ENCODE measurements at regions not wholly inside any gene's neighbourhood (a gene's known extent, or its start where the extent isn't known, plus 50 kb on each side); places are given as distances from the start of the nearest gene placed in this dataset.
"Not testable (repeated sequence)": the region's sequence is repeated elsewhere in the genome, so short reads cannot be mapped to it uniquely, and the experiment has no call there.

- Mint-ChIP-seq H3K4me1 (no peaks in the 10 kb centered on the region), H3K4me3 (no peak overlapping the region), H3K27ac (no peak overlapping the region), H3K9me3 (ENCODE audit: low read depth) (peaks cover 7% of the 10 kb centered on the region), H3K27me3 (no peaks in the 10 kb centered on the region), H3K36me3 (no peaks in the 10 kb centered on the region)
- CTCF ChIA-PET: no interaction called here
- no peak for DNase-seq
- ATAC-seq: no peak
These were observed 1426.6 kb downstream of the GRIK2 start for GRCh38 chr6:102820098-102820497.

- Mint-ChIP-seq H3K4me3 (no peak overlapping the region), H3K4me1 (no peaks in the 10 kb centered on the region), H3K36me3 (no peaks in the 10 kb centered on the region), H3K27me3 (no peaks in the 10 kb centered on the region), H3K27ac (no peak overlapping the region), H3K9me3 (ENCODE audit: low read depth) (peaks cover 10% of the 10 kb centered on the region)
- CTCF ChIA-PET: no interaction called here
- ATAC-seq: no peak
- no peak for DNase-seq
These were observed 1421.7 kb downstream of the GRIK2 start for GRCh38 chr6:102815207-102815606.

GRCh38 chr6:102813489-102814275 is 1420.2 kb downstream of the GRIK2 start:
- ATAC-seq (no peak), DNase-seq (no peak)
- Mint-ChIP-seq H3K9me3 (ENCODE audit: low read depth) (peaks cover 10% of the 10 kb centered on the region), H3K27me3 (no peaks in the 10 kb centered on the region), H3K36me3 (no peaks in the 10 kb centered on the region), H3K27ac (no peak overlapping the region), H3K4me3 (no peak overlapping the region), H3K4me1 (no peaks in the 10 kb centered on the region)
- CTCF ChIA-PET: no interaction called here

GRCh38 chr6:102812242-102812641 is 1418.7 kb downstream of the GRIK2 start:
- H3K27me3 Mint-ChIP-seq: no peaks in the 10 kb centered on the region
- ATAC-seq (no peak), DNase-seq (no peak)
- CTCF ChIA-PET: no interaction called here
- H3K9me3 Mint-ChIP-seq (ENCODE audit: low read depth): peaks cover 10% of the 10 kb centered on the region
- no peak overlapping the region for H3K27ac Mint-ChIP-seq
- H3K4me3 Mint-ChIP-seq: no peak overlapping the region
- H3K36me3 Mint-ChIP-seq: no peaks in the 10 kb centered on the region
- H3K4me1 Mint-ChIP-seq: no peaks in the 10 kb centered on the region

- H3K4me3 Mint-ChIP-seq; H3K27ac Mint-ChIP-seq; H3K27me3 Mint-ChIP-seq; ATAC-seq; CTCF ChIA-PET; H3K9me3 Mint-ChIP-seq (ENCODE audit: low read depth); H3K36me3 Mint-ChIP-seq; DNase-seq; H3K4me1 Mint-ChIP-seq: not testable (repeated sequence)
These were observed 1415.5 kb downstream of the GRIK2 start for GRCh38 chr6:102808944-102809505.

- ATAC-seq (no peak), DNase-seq (no peak)
- no peaks in the 10 kb centered on the region for H3K27me3 Mint-ChIP-seq
- no peaks in the 10 kb centered on the region for H3K9me3 Mint-ChIP-seq (ENCODE audit: low read depth)
- no peak overlapping the region for H3K27ac Mint-ChIP-seq
- no peaks in the 10 kb centered on the region for H3K36me3 Mint-ChIP-seq
- no peaks in the 10 kb centered on the region for H3K4me1 Mint-ChIP-seq
- CTCF ChIA-PET: no interaction called here
- H3K4me3 Mint-ChIP-seq: no peak overlapping the region
These were observed 1405.5 kb downstream of the GRIK2 start for GRCh38 chr6:102799051-102799450.

GRCh38 chr6:102798636-102799035 is 1405.1 kb downstream of the GRIK2 start:
- Mint-ChIP-seq H3K36me3 (no peaks in the 10 kb centered on the region), H3K4me3 (no peak overlapping the region), H3K9me3 (ENCODE audit: low read depth) (no peaks in the 10 kb centered on the region), H3K27me3 (no peaks in the 10 kb centered on the region), H3K27ac (no peak overlapping the region), H3K4me1 (no peaks in the 10 kb centered on the region)
- DNase-seq: no peak
- CTCF ChIA-PET: no interaction called here
- no peak for ATAC-seq

- H3K9me3 Mint-ChIP-seq (ENCODE audit: low read depth): no peaks in the 10 kb centered on the region
- H3K27ac Mint-ChIP-seq: no peak overlapping the region
- H3K36me3 Mint-ChIP-seq: no peaks in the 10 kb centered on the region
- no peak for ATAC-seq
- no peaks in the 10 kb centered on the region for H3K4me1 Mint-ChIP-seq
- no peak for DNase-seq
- H3K4me3 Mint-ChIP-seq: no peak overlapping the region
- CTCF ChIA-PET: no interaction called here
- no peaks in the 10 kb centered on the region for H3K27me3 Mint-ChIP-seq
These were observed 1400.2 kb downstream of the GRIK2 start for GRCh38 chr6:102793752-102794151.

GRCh38 chr6:102774326-102774725 is 1380.8 kb downstream of the GRIK2 start:
- CTCF ChIA-PET: no interaction called here
- DNase-seq (no peak), ATAC-seq (no peak)
- Mint-ChIP-seq H3K9me3 (ENCODE audit: low read depth) (peaks cover 5% of the 10 kb centered on the region), H3K27ac (no peak overlapping the region), H3K36me3 (no peaks in the 10 kb centered on the region), H3K4me3 (no peak overlapping the region), H3K27me3 (no peaks in the 10 kb centered on the region), H3K4me1 (no peaks in the 10 kb centered on the region)

GRCh38 chr6:102773636-102774035 is 1380.1 kb downstream of the GRIK2 start:
- no peaks in the 10 kb centered on the region for H3K36me3 Mint-ChIP-seq
- H3K4me1 Mint-ChIP-seq: no peaks in the 10 kb centered on the region

GRCh38 chr6:102766963-102767362 is 1373.5 kb downstream of the GRIK2 start:
- DNase-seq (no peak), ATAC-seq (no peak)
- Mint-ChIP-seq H3K9me3 (ENCODE audit: low read depth) (peaks cover 3% of the 10 kb centered on the region), H3K36me3 (no peaks in the 10 kb centered on the region), H3K4me3 (no peak overlapping the region), H3K4me1 (no peaks in the 10 kb centered on the region), H3K27ac (no peak overlapping the region), H3K27me3 (no peaks in the 10 kb centered on the region)
- CTCF ChIA-PET: no interaction called here

More at GRCh38 chr6:102773636-102774035, 1380.1 kb downstream of the GRIK2 start:
- DNase-seq (no peak), ATAC-seq (no peak)
- Mint-ChIP-seq H3K9me3 (ENCODE audit: low read depth) (peaks cover 6% of the 10 kb centered on the region), H3K27ac (no peak overlapping the region), H3K27me3 (no peaks in the 10 kb centered on the region), H3K4me3 (no peak overlapping the region)
- CTCF ChIA-PET: no interaction called here

- CTCF ChIA-PET: no interaction called here
- no peaks in the 10 kb centered on the region for H3K36me3 Mint-ChIP-seq
- peaks cover 3% of the 10 kb centered on the region for H3K9me3 Mint-ChIP-seq (ENCODE audit: low read depth)
These were observed 1370.8 kb downstream of the GRIK2 start for GRCh38 chr6:102764317-102764716.

GRCh38 chr6:102763891-102764290 is 1370.4 kb downstream of the GRIK2 start:
- Mint-ChIP-seq H3K4me1 (no peaks in the 10 kb centered on the region), H3K9me3 (ENCODE audit: low read depth) (peaks cover 4% of the 10 kb centered on the region), H3K27me3 (no peaks in the 10 kb centered on the region), H3K36me3 (no peaks in the 10 kb centered on the region), H3K27ac (no peak overlapping the region), H3K4me3 (no peak overlapping the region)
- DNase-seq (no peak), ATAC-seq (no peak)
- CTCF ChIA-PET: no interaction called here

More at GRCh38 chr6:102764317-102764716, 1370.8 kb downstream of the GRIK2 start:
- H3K27ac Mint-ChIP-seq: no peak overlapping the region
- no peaks in the 10 kb centered on the region for H3K4me1 Mint-ChIP-seq
- no peaks in the 10 kb centered on the region for H3K27me3 Mint-ChIP-seq
- ATAC-seq (no peak), DNase-seq (no peak)
- H3K4me3 Mint-ChIP-seq: no peak overlapping the region

- Mint-ChIP-seq H3K4me3 (no peak overlapping the region), H3K27ac (no peak overlapping the region), H3K4me1 (no peaks in the 10 kb centered on the region), H3K36me3 (no peaks in the 10 kb centered on the region), H3K27me3 (no peaks in the 10 kb centered on the region), H3K9me3 (ENCODE audit: low read depth) (peaks cover 7% of the 10 kb centered on the region)
- ATAC-seq (no peak), DNase-seq (no peak)
- CTCF ChIA-PET: interaction anchor here (0.6 kb wide), 1 partner anchor 112 kb away, joined by 3 read pairs; no protein-coding TSS in a partner anchor
These were observed 1368.4 kb downstream of the GRIK2 start for GRCh38 chr6:102761872-102762271.
